NT2/D1 (cell line): ENCODE measurements at regions not wholly inside any gene's neighbourhood (a gene's known extent, or its start where the extent isn't known, plus 50 kb on each side); places are given as distances from the start of the nearest gene placed in this dataset.

Experiments used
- DNase-seq: peaks from one replicate; pipeline ENCODE4 v3.0.0-alpha.2; 2011; ENCODE audit warnings: low read depth, low spot score
- H3K27me3 ChIP-seq: 2 replicates; pipeline ENCODE4 v1.6.0; 2011; ENCODE audit warnings: mild to moderate bottlenecking; ENCODE audit not compliant: insufficient read length, insufficient read depth
- H3K36me3 ChIP-seq: 2 replicates; pipeline ENCODE4 v1.6.1; 2011; ENCODE audit warnings: mild to moderate bottlenecking, low read length, mixed read lengths; ENCODE audit not compliant: insufficient read depth, insufficient read length
- H3K4me1 ChIP-seq: 2 replicates; pipeline ENCODE4 v1.5.1; 2011; ENCODE audit not compliant: insufficient read depth, insufficient read length
- H3K4me3 ChIP-seq: 2 replicates; pipeline ENCODE4 v1.5.1; 2011; ENCODE audit warnings: low read depth; ENCODE audit not compliant: insufficient read length
- H3K9ac ChIP-seq: 2 replicates; pipeline ENCODE4 v1.6.0; 2011; ENCODE audit warnings: low read depth; ENCODE audit not compliant: insufficient read length
- H3K9me3 ChIP-seq: 2 replicates; pipeline ENCODE4 v1.5.1; 2011; ENCODE audit warnings: mild to moderate bottlenecking, low read length; ENCODE audit not compliant: insufficient read depth
- SUZ12 ChIP-seq: IDR thresholded peaks from 2 replicates; pipeline ENCODE4 v1.6.1; 2011; ENCODE audit not compliant: insufficient read length, insufficient read depth; ENCODE audit errors: extremely low read depth
- YY1 ChIP-seq: IDR thresholded peaks from 2 replicates; pipeline ENCODE4 v1.6.1; 2011; ENCODE audit not compliant: insufficient read length, insufficient read depth
- ZNF274 ChIP-seq: IDR thresholded peaks from 2 replicates; pipeline ENCODE4 v1.6.1; 2011; ENCODE audit warnings: mild to moderate bottlenecking, low read depth, low read length

- no peaks in the 10 kb centered on the region for H3K36me3 ChIP-seq
- no peaks in the 10 kb centered on the region for H3K27me3 ChIP-seq
- no peak for DNase-seq
- H3K4me3 ChIP-seq: no peak overlapping the region
- no peaks in the 10 kb centered on the region for H3K4me1 ChIP-seq
- no peak overlapping the region for H3K9ac ChIP-seq
- TF ChIP-seq YY1 (no peak), SUZ12 (no peak), ZNF274 (no peak)
- no peaks in the 10 kb centered on the region for H3K9me3 ChIP-seq
Measured at GRCh38 chr1:193524021-193524420, 337.6 kb upstream of the B3GALT2 start.

GRCh38 chr1:193520472-193520871 is 334.1 kb upstream of the B3GALT2 start:
- no peak overlapping the region for H3K4me3 ChIP-seq
- H3K27me3 ChIP-seq: no peaks in the 10 kb centered on the region
- no peaks in the 10 kb centered on the region for H3K9me3 ChIP-seq
- H3K9ac ChIP-seq: no peak overlapping the region
- TF ChIP-seq ZNF274 (no peak), YY1 (no peak), SUZ12 (no peak)
- H3K36me3 ChIP-seq: no peaks in the 10 kb centered on the region
- no peak for DNase-seq
- no peaks in the 10 kb centered on the region for H3K4me1 ChIP-seq

GRCh38 chr1:193519922-193520321 is 333.5 kb upstream of the B3GALT2 start:
- TF ChIP-seq YY1 (no peak), ZNF274 (no peak), SUZ12 (no peak)
- Histone ChIP-seq H3K9me3 (no peaks in the 10 kb centered on the region), H3K9ac (no peak overlapping the region), H3K27me3 (no peaks in the 10 kb centered on the region), H3K4me3 (no peak overlapping the region), H3K4me1 (no peaks in the 10 kb centered on the region), H3K36me3 (no peaks in the 10 kb centered on the region)
- DNase-seq: no peak

GRCh38 chr1:193516755-193517388 is 330.5 kb upstream of the B3GALT2 start:
- Histone ChIP-seq H3K4me1 (no peaks in the 10 kb centered on the region), H3K9me3 (no peaks in the 10 kb centered on the region), H3K27me3 (no peaks in the 10 kb centered on the region), H3K4me3 (no peak overlapping the region), H3K36me3 (no peaks in the 10 kb centered on the region), H3K9ac (no peak overlapping the region)
- TF ChIP-seq SUZ12 (no peak), ZNF274 (no peak), YY1 (no peak)
- DNase-seq: no peak

GRCh38 chr1:193514397-193514796 is 328.0 kb upstream of the B3GALT2 start:
- no peaks in the 10 kb centered on the region for H3K4me1 ChIP-seq
- no peak overlapping the region for H3K9ac ChIP-seq
- no peak for TF ChIP-seq YY1
- no peak for TF ChIP-seq SUZ12
- no peak for TF ChIP-seq ZNF274
- H3K36me3 ChIP-seq: no peaks in the 10 kb centered on the region
- DNase-seq: no peak
- no peak overlapping the region for H3K4me3 ChIP-seq
- H3K9me3 ChIP-seq: no peaks in the 10 kb centered on the region
- H3K27me3 ChIP-seq: no peaks in the 10 kb centered on the region

- H3K4me1 ChIP-seq: no peaks in the 10 kb centered on the region
- no peaks in the 10 kb centered on the region for H3K36me3 ChIP-seq
- no peak for TF ChIP-seq SUZ12
- no peak for TF ChIP-seq ZNF274
- TF ChIP-seq YY1: no peak
- no peaks in the 10 kb centered on the region for H3K9me3 ChIP-seq
- H3K27me3 ChIP-seq: no peaks in the 10 kb centered on the region
- DNase-seq: no peak
- H3K9ac ChIP-seq: no peak overlapping the region
- H3K4me3 ChIP-seq: no peak overlapping the region
Measured at GRCh38 chr1:193513032-193513431, 326.6 kb upstream of the B3GALT2 start.

- Histone ChIP-seq H3K27me3 (no peaks in the 10 kb centered on the region), H3K4me1 (no peaks in the 10 kb centered on the region), H3K9me3 (no peaks in the 10 kb centered on the region), H3K9ac (no peak overlapping the region), H3K4me3 (no peak overlapping the region), H3K36me3 (no peaks in the 10 kb centered on the region)
- TF ChIP-seq YY1 (no peak), ZNF274 (no peak), SUZ12 (no peak)
- DNase-seq: no peak
Measured at GRCh38 chr1:193504920-193505319, 318.5 kb upstream of the B3GALT2 start.
